Ectodermal cell (in vitro differentiated cells): ENCODE measurements at regions not wholly inside any gene's neighbourhood (a gene's known extent, or its start where the extent isn't known, plus 50 kb on each side); places are given as distances from the start of the nearest gene placed in this dataset.

ENCODE experiments used
- H3K27ac ChIP-seq: 2 replicates; pipeline ENCODE4 v1.7.0; 2013; ENCODE audit warnings: mild to moderate bottlenecking, low read depth, low read length; ENCODE audit not compliant: insufficient read depth, poor library complexity, severe bottlenecking
- H3K27me3 ChIP-seq: 2 replicates; pipeline ENCODE4 v1.7.0; 2013; ENCODE audit warnings: mild to moderate bottlenecking, low read length; ENCODE audit not compliant: insufficient read depth, control insufficient read depth, poor library complexity, severe bottlenecking
- H3K36me3 ChIP-seq: one replicate; pipeline ENCODE4 v1.7.0; 2013; ENCODE audit warnings: low read length; ENCODE audit not compliant: control insufficient read depth, insufficient read depth
- H3K4me1 ChIP-seq: one replicate; pipeline ENCODE4 v1.7.0; 2013; ENCODE audit warnings: low read length; ENCODE audit not compliant: control insufficient read depth, insufficient read depth
- H3K4me3 ChIP-seq: 2 replicates; pipeline ENCODE4 v1.7.0; 2013; ENCODE audit warnings: low read depth, low read length, control low read depth; ENCODE audit not compliant: insufficient read depth
- H3K9me3 ChIP-seq: 2 replicates; pipeline ENCODE4 v1.7.0; 2013; ENCODE audit warnings: mild to moderate bottlenecking, low read length, moderate library complexity; ENCODE audit not compliant: control insufficient read depth
- WGBS, 2 experiments: methylation state at CpG; one replicate each; pipeline ENCODE4 v1.1.7; 2013; ENCODE audit warnings: missing lambda C conversion rate in 2 of 2; 5-methylcytosine and 5-hydroxymethylcytosine counted together

DNA sequence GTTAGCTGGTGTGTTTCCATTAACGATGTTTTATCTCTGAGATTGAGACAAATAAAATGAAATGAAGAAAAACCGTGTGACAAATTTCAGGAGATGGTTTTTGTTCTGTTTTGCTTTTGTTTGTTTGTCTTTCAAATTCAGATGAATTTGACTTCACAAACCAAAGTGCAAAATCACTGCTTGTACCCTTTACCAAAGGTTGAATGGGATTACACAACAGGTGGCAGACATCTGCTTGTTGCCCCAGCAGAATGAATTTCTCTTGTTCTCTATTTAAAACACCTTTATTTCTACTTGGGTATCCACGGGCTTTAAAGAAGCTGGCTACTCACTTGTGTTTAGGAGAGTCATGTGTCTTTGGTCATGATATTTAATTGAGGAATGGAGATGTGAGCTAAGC lies 239.7 kb upstream of the CLNK start:
- Histone ChIP-seq H3K27me3 (no peaks in the 10 kb centered on the region), H3K4me3 (no peak overlapping the region), H3K27ac (no peak overlapping the region), H3K9me3 (no peaks in the 10 kb centered on the region), H3K36me3 (no peaks in the 10 kb centered on the region), H3K4me1 (peaks cover 17% of the 10 kb centered on the region)
- 43 to 49% methylated on average over 3 of the region's 3 CpGs for WGBS, 2 experiments

DNA sequence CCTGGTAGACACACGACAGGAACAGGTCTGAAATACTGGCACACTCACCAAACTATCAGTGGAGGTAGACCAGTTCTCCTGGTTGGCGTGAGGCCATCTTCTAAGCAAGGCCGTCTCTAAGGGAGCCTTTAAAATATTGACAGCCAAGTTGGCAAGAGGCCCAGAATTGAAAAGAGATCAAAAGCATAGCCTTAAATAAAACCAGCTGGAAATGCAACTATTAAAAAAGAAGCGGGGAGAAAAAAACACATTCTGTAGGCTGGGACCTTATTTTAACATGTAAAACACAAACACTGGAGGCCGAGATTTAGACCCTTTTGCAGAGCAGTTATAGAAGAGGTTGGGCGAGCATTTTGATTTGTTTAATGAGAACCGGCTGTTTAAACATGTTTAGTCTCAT lies 233.0 kb upstream of the CLNK start:
- 95 to 96% methylated on average over 7 of the region's 7 CpGs for WGBS, 2 experiments
- no peaks in the 10 kb centered on the region for H3K9me3 ChIP-seq
- no peaks in the 10 kb centered on the region for H3K4me1 ChIP-seq
- H3K27me3 ChIP-seq: no peaks in the 10 kb centered on the region
- no peak overlapping the region for H3K4me3 ChIP-seq
- H3K36me3 ChIP-seq: no peaks in the 10 kb centered on the region
- H3K27ac ChIP-seq: no peak overlapping the region

DNA sequence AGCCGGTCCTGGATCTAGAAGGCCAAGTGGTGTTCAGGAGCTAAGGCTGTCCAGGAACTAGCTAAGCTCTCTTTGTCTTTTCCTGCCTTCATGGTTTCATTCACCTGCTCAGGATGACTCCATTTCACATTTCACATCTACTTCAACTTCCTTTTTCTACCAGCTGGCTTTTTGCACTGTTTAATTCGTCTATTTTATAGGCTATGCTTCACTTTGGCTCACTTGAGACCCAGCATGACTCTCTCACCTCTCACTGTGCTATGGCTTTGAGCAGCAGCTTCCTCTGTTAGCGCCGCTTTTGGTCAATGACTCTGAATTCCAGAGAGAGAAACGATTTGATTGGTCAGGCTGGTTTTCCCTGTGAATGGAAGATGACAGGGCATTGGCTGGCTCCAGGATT lies 213.5 kb upstream of the CLNK start:
- H3K4me1 ChIP-seq: no peaks in the 10 kb centered on the region
- no peak overlapping the region for H3K27ac ChIP-seq
- no peaks in the 10 kb centered on the region for H3K36me3 ChIP-seq
- H3K9me3 ChIP-seq: no peaks in the 10 kb centered on the region
- no peak overlapping the region for H3K4me3 ChIP-seq
- no peaks in the 10 kb centered on the region for H3K27me3 ChIP-seq
- 96 to 97% methylated on average over 5 of the region's 5 CpGs for WGBS, 2 experiments

DNA sequence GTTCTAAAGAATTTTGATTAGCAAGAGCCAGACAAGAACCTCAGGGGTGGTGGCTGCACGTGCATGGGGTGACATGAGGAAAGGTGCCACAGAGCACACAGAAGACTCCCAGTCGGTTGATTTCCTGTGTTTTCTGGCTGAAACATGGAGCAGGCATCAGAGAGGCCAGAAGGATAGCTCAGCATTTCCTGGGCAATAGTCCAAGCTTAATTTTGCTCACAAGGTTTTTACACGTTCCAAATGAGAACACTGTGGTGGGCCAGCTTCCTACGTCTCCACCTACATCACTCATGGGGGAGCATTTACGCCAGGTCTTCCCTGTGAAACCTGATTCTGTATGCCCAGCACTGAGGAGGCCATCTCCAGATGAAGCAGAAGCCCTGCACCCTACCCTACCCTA lies 212.5 kb upstream of the CLNK start:
- no peak overlapping the region for H3K27ac ChIP-seq
- no peaks in the 10 kb centered on the region for H3K4me1 ChIP-seq
- no peaks in the 10 kb centered on the region for H3K36me3 ChIP-seq
- 93 to 95% methylated on average over 5 of the region's 5 CpGs for whole genome bisulfite sequencing, 2 experiments
- no peak overlapping the region for H3K4me3 ChIP-seq
- H3K27me3 ChIP-seq: no peaks in the 10 kb centered on the region
- H3K9me3 ChIP-seq: no peaks in the 10 kb centered on the region

DNA sequence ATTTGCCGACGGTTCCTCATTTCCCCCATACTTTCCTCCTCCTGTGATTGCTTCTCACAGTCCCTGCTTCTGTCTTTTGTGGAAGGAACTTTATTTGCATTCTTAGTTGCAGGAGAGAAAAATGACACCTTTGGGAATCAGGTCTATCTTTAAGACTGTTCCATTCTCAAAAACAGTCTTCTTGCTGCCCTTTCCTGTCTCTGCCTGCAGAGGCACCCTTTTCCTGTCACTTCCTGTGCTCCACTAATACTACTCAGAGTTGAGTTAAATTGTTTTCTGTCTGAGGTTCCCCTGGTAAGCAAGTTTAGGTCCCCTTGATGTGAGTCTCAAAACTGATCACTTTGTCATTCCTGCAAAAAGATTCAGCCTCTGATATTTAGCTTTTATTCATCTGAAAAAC lies 208.8 kb upstream of the CLNK start:
- no peaks in the 10 kb centered on the region for H3K36me3 ChIP-seq
- no peaks in the 10 kb centered on the region for H3K4me1 ChIP-seq
- H3K9me3 ChIP-seq: no peaks in the 10 kb centered on the region
- no peaks in the 10 kb centered on the region for H3K27me3 ChIP-seq
- no peak overlapping the region for H3K27ac ChIP-seq
- H3K4me3 ChIP-seq: no peak overlapping the region
- WGBS, 2 experiments: 88% methylated on average over 2 of the region's 2 CpGs; no CpG with 5 or more reads in 1 of the 2 experiments

DNA sequence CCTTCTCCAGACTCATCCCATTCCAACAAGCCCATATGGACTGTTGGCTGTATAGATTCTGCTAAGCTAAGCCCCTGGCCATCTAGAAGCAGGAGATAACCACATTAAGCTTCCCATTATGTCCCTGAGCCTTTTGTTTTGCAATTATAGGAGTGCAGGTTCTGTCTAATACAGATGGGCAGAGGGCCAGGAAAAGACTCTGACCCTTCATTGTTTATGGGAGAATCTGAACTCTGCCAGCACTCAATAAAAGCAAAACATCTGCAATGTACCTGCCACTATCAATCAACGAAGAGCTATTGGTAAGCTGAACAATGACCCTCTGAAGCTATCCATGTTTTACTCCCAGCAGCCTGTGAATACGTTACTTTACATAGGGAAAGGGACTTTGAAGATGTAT lies 207.3 kb upstream of the CLNK start:
- no peaks in the 10 kb centered on the region for H3K4me1 ChIP-seq
- no peaks in the 10 kb centered on the region for H3K36me3 ChIP-seq
- no peak overlapping the region for H3K4me3 ChIP-seq
- no peaks in the 10 kb centered on the region for H3K27me3 ChIP-seq
- WGBS, 2 experiments: 73 to 75% methylated on average over 2 of the region's 2 CpGs
- no peaks in the 10 kb centered on the region for H3K9me3 ChIP-seq
- no peak overlapping the region for H3K27ac ChIP-seq

DNA sequence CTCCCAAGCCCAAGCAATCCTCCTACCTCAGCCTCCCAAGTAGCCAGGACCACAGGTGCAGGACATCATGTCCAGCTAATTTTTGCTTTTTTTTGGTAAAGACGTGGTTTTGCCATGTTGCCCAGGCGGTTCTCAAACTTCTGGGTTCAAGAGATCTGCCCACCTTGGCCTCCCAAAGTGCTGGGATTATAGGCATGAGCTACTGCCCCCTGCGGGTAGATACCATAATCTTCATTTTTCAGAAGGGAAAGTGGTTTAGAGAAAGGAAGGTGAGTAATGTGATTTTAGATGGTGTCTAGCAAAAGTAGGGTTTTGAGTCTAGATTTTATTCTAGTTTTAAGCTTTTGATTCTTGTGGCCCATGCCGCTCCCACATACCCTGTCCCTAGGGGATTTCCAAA lies 205.3 kb upstream of the CLNK start:
- H3K4me3 ChIP-seq: no peak overlapping the region
- 78 to 83% methylated on average over 4 of the region's 4 CpGs for WGBS, 2 experiments
- H3K27me3 ChIP-seq: no peaks in the 10 kb centered on the region
- H3K27ac ChIP-seq: no peak overlapping the region
- no peaks in the 10 kb centered on the region for H3K4me1 ChIP-seq
- H3K36me3 ChIP-seq: no peaks in the 10 kb centered on the region
- H3K9me3 ChIP-seq: no peaks in the 10 kb centered on the region

DNA sequence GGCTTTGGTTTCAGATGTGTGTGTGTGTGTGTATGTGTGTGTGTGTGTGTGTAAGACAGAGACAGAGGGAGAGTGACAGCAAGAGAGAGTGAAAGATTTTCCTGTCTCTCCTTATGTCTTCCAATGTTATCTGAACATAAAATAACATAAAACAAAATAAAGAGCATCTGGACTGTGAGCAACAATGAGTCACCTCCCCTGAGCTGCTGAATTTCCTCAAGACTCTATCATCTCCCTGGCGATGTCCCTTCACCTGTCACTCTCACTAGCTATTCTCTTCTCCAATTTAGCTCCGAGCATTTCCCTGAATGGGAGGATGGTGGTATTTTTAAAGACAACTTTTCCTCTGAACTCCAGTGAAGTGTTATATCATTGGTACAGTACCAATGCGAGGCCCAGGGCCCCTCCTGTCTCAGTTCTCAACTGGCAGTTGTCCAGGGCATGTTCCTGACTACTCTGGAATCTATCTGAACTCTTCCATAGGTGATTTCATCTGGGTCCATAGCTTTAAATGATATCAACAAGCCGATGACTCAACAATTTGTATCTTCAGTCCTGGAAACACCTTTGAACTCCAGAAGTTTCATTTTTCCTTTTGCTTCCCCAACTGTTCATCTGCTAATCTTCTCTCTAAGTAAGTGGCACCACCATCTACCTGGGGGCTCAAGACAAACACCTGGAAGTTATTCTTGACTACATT lies 195.0 kb upstream of the CLNK start:
- H3K36me3 ChIP-seq: no peaks in the 10 kb centered on the region
- no peaks in the 10 kb centered on the region for H3K4me1 ChIP-seq
- no peaks in the 10 kb centered on the region for H3K27me3 ChIP-seq
- WGBS, 2 experiments: 90 to 93% methylated on average over 3 to 4 of the region's 4 CpGs
- H3K4me3 ChIP-seq: no peak overlapping the region
- no peak overlapping the region for H3K27ac ChIP-seq
- H3K9me3 ChIP-seq: no peaks in the 10 kb centered on the region

DNA sequence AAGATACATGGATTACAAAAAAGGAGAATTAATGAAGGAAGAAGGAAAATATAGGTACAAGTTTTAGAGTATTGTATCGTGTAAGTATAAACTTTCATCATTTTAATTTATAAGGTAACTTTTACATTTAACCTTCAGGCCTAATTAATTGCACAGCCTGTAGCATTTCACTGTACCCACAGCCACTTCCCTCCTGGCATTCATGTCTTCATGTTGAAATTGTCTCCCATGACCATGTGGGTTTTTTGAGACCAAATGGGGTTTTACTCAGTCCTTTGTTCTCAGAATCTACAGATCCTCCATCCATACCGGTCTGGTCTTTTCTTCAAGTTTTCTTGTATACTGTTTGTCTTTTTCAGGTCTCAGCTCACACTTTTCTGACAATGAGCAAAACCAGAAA lies 194.3 kb upstream of the CLNK start:
- no peaks in the 10 kb centered on the region for H3K4me1 ChIP-seq
- WGBS, 2 experiments: 87 to 92% methylated on average over 1 of the region's 2 CpGs
- H3K27ac ChIP-seq: no peak overlapping the region
- no peaks in the 10 kb centered on the region for H3K36me3 ChIP-seq
- no peaks in the 10 kb centered on the region for H3K27me3 ChIP-seq
- H3K9me3 ChIP-seq: no peaks in the 10 kb centered on the region
- H3K4me3 ChIP-seq: no peak overlapping the region

DNA sequence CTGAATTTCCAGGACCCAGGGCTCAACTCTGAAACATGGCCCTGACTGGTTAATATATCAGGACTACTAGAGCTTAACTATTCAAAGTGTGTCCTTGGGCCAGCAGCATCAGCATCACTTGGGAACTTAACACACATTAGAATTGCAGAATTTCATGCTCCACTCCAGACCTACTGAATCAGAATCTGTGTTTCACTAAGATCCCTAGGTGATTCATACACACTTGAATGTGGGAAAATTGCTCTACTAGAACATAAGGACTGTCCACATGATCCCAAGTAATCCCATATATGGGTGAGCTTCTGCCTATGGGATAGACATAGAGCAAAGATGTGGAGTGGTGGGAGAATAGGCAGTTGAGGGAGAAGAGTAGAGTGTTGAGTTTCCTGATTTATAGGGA lies 192.5 kb upstream of the CLNK start:
- H3K9me3 ChIP-seq: no peaks in the 10 kb centered on the region
- no peaks in the 10 kb centered on the region for H3K4me1 ChIP-seq
- H3K4me3 ChIP-seq: no peak overlapping the region
- H3K27ac ChIP-seq: no peak overlapping the region
- no peaks in the 10 kb centered on the region for H3K27me3 ChIP-seq
- H3K36me3 ChIP-seq: no peaks in the 10 kb centered on the region
